GM23248 (cell line): ENCODE measurements at regions not wholly inside any gene's neighbourhood (a gene's known extent, or its start where the extent isn't known, plus 50 kb on each side); places are given as distances from the start of the nearest gene placed in this dataset.

Source experiments
- DNase-seq: peaks from one replicate; pipeline ENCODE4 v3.0.0-alpha.2; 2015
- H2AFZ ChIP-seq: fragments of 200-600 bp; sonication (generic); 2 replicates; pipeline ENCODE4 v1.6.1; 2016; ENCODE audit warnings: antibody characterized with exemption
- H3F3A ChIP-seq: fragments of 200-600 bp; sonication (generic); 2 replicates; pipeline ENCODE4 v1.6.1; 2016; ENCODE audit warnings: mild to moderate bottlenecking, antibody characterized with exemption, mixed run types; ENCODE audit not compliant: insufficient read depth
- H3K27ac ChIP-seq: fragments of 200-600 bp; sonication (generic); 2 replicates; pipeline ENCODE4 v1.5.1; 2016; ENCODE audit warnings: mild to moderate bottlenecking
- H3K27me3 ChIP-seq: fragments of 200-600 bp; sonication (generic); replicated peaks from 2 replicates; pipeline ENCODE4 v1.6.1; 2016; ENCODE audit warnings: mild to moderate bottlenecking; ENCODE audit not compliant: insufficient read depth
- H3K36me3 ChIP-seq: fragments of 200-600 bp; sonication (generic); 2 replicates; pipeline ENCODE4 v1.6.1; 2016; ENCODE audit warnings: low read depth, mild to moderate bottlenecking
- H3K4me1 ChIP-seq: fragments of 200-600 bp; sonication (generic); 2 replicates; pipeline ENCODE4 v1.6.1; 2016; ENCODE audit warnings: mild to moderate bottlenecking; ENCODE audit not compliant: insufficient read depth
- H3K4me2 ChIP-seq: fragments of 200-600 bp; sonication (generic); one replicate; pipeline ENCODE4 v1.6.1; 2016; ENCODE audit warnings: mild to moderate bottlenecking; ENCODE audit not compliant: unreplicated experiment
- H3K4me3 ChIP-seq: fragments of 200-600 bp; sonication (generic); 2 replicates; pipeline ENCODE4 v1.5.1; 2016; ENCODE audit warnings: mild to moderate bottlenecking
- H3K79me2 ChIP-seq: fragments of 200-600 bp; sonication (generic); 2 replicates; pipeline ENCODE4 v1.6.1; 2016; ENCODE audit warnings: mild to moderate bottlenecking; ENCODE audit not compliant: insufficient read depth
- H3K9ac ChIP-seq: fragments of 200-600 bp; sonication (generic); 2 replicates; pipeline ENCODE4 v1.6.1; 2016; ENCODE audit warnings: mild to moderate bottlenecking
- H3K9me2 ChIP-seq: fragments of 200-600 bp; sonication (generic); 2 replicates; pipeline ENCODE4 v1.6.1; 2016; ENCODE audit warnings: mixed run types, mild to moderate bottlenecking, moderate library complexity; ENCODE audit not compliant: insufficient read depth
- H3K9me3 ChIP-seq: fragments of 200-600 bp; sonication (generic); one replicate; pipeline ENCODE4 v1.6.1; 2017; ENCODE audit warnings: low read depth
- H4K20me1 ChIP-seq: fragments of 200-600 bp; sonication (generic); 2 replicates; pipeline ENCODE4 v1.6.0; 2016; ENCODE audit not compliant: insufficient read depth
- EZH2 ChIP-seq: fragments of 200-600 bp; sonication (generic); IDR thresholded peaks from 2 replicates; pipeline ENCODE4 v1.6.1; 2018; ENCODE audit warnings: antibody characterized with exemption, mild to moderate bottlenecking; ENCODE audit not compliant: insufficient read depth, poor library complexity, severe bottlenecking
- EZH2phosphoT487 ChIP-seq: fragments of 200-600 bp; sonication (generic); IDR thresholded peaks from 2 replicates; pipeline ENCODE4 v1.6.1; 2018; ENCODE audit warnings: antibody characterized with exemption, moderate library complexity, mild to moderate bottlenecking, low read depth; ENCODE audit not compliant: insufficient read depth
- WGBS, 2 experiments: methylation state at CpG; one replicate each; pipeline ENCODE4 v1.1.6; 2015 to 2017; ENCODE audit warnings: low lambda C conversion rate in 2 of 2, low coverage in 1 of 2; ENCODE audit errors: missing lambda C conversion rate in 2 of 2; 5-methylcytosine and 5-hydroxymethylcytosine counted together
- in situ Hi-C: fragments of 300-500 bp; cut with MboI; formaldehyde crosslinking; loops from 2 replicates; pipeline ENCODE4 v1.15.0; 2020

DNA sequence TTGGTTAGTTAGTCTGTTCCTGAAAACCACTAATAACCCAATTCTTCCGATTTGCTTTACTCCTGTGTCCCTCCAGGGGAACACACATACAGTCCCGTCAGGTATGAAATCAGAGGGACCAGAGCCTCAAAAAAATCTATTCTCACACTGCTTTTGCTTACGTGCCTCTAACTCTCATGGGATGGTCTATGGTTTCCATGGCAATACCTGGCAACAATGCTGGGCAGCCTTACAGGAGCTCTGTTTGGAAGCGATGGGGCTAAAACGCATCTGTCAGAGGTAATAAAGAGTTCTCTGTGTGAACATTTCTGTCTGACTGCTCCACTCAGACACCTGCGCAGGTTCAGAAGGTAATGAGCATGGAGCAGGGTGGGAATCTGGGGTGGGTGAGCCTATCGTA lies 376.2 kb downstream of the GXYLT1 start:
- Histone ChIP-seq H3K27ac (no peak overlapping the region), H4K20me1 (no peaks in the 10 kb centered on the region), H3K79me2 (no peaks in the 10 kb centered on the region), H2AFZ (no peak overlapping the region), H3K4me3 (no peak overlapping the region), H3K4me2 (no peak overlapping the region), H3K9me3 (no peaks in the 10 kb centered on the region), H3K36me3 (no peaks in the 10 kb centered on the region), H3K9ac (no peak overlapping the region), H3F3A (no peaks in the 10 kb centered on the region), H3K27me3 (no peaks in the 10 kb centered on the region), H3K4me1 (no peaks in the 10 kb centered on the region), H3K9me2 (no peaks in the 10 kb centered on the region)
- TF ChIP-seq EZH2phosphoT487: no peak
- DNase-seq: no peak
- in situ Hi-C loops: no loop called here
- WGBS, 2 experiments: 52 to 54% methylated on average over 7 of the region's 7 CpGs

DNA sequence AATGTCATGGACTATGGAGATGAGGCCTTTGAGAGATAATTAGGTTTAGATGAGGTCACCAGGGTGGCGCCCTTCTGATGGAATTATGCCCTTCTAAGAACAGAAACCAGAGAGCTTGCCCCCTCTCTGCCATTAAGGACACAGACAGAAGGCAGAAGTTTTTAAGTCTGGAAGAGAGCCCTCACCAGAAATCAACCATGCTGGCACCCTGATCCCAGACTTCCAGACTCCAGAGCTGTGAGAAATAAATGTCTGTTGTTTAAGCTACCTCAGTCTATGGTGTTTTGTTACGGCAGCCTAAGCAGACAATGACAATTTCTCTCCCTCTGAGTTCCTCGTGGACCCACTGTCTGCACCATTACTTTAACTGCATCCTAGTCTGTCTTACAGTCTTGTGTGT lies 382.0 kb downstream of the GXYLT1 start:
- H4K20me1 ChIP-seq: no peaks in the 10 kb centered on the region
- in situ Hi-C loops: no loop called here
- no peak for DNase-seq

DNA sequence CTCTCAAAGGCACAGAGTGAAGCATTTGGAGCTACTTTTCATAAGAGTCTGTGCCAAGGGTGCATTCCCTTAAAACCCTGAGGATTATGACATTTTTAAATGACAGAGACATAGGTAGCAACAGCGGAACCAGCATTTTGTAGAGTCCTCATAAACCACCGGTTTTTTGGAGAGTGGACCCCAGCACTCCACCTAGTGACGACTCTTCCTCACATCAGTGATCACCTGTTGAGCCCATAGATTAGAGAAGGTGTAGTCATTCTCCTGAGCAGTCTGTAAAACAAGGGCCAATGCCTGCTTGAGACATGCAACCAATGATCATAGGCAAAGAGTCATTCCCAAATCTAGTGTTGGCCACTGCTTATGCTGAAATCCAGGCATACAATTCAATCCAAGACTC lies 399.1 kb downstream of the GXYLT1 start:
- Histone ChIP-seq H3K9ac (no peak overlapping the region), H3K4me1 (no peaks in the 10 kb centered on the region), H2AFZ (no peak overlapping the region), H3K27me3 (no peaks in the 10 kb centered on the region), H3K4me2 (no peak overlapping the region), H3K4me3 (no peak overlapping the region), H4K20me1 (no peaks in the 10 kb centered on the region), H3K36me3 (no peaks in the 10 kb centered on the region), H3K9me2 (no peaks in the 10 kb centered on the region), H3K9me3 (no peaks in the 10 kb centered on the region), H3F3A (no peaks in the 10 kb centered on the region), H3K27ac (no peak overlapping the region), H3K79me2 (no peaks in the 10 kb centered on the region)
- no peak for TF ChIP-seq EZH2
- no peak for TF ChIP-seq EZH2phosphoT487
- 34 to 48% methylated on average over 3 of the region's 3 CpGs for WGBS, 2 experiments
- in situ Hi-C loops: no loop called here
- no peak for DNase-seq

More for the DNA sequence above, 382.0 kb downstream of the GXYLT1 start:
- 20 to 24% methylated on average over 3 of the region's 3 CpGs for WGBS, 2 experiments
- Histone ChIP-seq H3K4me2 (no peak overlapping the region), H3F3A (no peaks in the 10 kb centered on the region), H3K27ac (no peak overlapping the region), H3K27me3 (no peaks in the 10 kb centered on the region), H3K9ac (no peak overlapping the region), H3K79me2 (no peaks in the 10 kb centered on the region), H3K4me3 (no peak overlapping the region), H3K36me3 (no peaks in the 10 kb centered on the region), H3K9me2 (0 out of 2 replicates have a peak, but pooled peaks cover 3% of the 10 kb centered on the region), H3K9me3 (no peaks in the 10 kb centered on the region), H3K4me1 (no peaks in the 10 kb centered on the region), H2AFZ (no peak overlapping the region)
- no peak for TF ChIP-seq EZH2phosphoT487
- no peak for TF ChIP-seq EZH2

DNA sequence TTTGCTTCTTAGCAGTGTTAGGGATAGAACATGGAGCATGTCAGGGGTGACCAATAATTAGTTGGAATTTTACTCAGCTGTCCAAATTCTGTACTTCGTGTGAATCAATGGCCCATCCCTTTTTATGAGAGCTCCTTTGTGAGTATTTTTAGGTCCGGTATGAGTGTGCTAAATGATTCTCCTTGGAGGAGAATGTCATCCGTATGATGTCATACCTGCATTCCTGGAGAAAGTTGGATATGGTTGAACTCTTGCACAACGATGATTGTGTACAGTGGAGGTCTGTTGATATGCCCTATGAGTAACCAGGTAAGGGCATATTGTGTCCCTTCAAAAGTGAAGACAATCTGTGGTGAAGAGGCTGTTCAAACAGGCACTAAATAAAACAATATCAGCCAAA lies 400.8 kb downstream of the GXYLT1 start:
- TF ChIP-seq EZH2 (no peak), EZH2phosphoT487 (no peak)
- Histone ChIP-seq H2AFZ (no peak overlapping the region), H3K9me3 (no peaks in the 10 kb centered on the region), H4K20me1 (no peaks in the 10 kb centered on the region), H3K27me3 (no peaks in the 10 kb centered on the region), H3K9me2 (no peaks in the 10 kb centered on the region), H3K27ac (no peak overlapping the region), H3F3A (no peaks in the 10 kb centered on the region), H3K4me1 (no peaks in the 10 kb centered on the region), H3K4me3 (no peak overlapping the region), H3K79me2 (no peaks in the 10 kb centered on the region), H3K4me2 (no peak overlapping the region), H3K9ac (no peak overlapping the region), H3K36me3 (no peaks in the 10 kb centered on the region)
- in situ Hi-C loops: no loop called here
- DNase-seq: peak; percentile 28
- WGBS, 2 experiments: 12 to 21% methylated on average over 4 of the region's 4 CpGs

DNA sequence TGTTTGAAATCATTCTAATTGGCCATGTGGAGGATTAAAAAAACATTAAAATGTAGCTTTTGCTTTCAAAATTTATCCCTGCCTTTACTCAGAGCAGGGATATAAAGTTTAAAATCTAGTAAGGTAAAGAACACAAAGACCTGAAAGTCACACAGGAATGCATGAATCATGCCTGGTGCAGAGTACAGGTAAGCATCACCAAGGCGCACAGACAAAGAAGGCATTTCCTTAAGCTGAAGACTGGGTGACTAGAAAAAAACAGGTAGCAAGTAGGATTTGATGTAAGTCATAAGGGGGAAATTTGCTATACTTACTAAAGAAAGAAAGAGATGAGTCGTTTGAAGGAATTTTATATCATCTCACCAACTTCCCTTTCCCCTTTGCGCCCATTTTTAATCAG lies 405.6 kb downstream of the GXYLT1 start:
- Histone ChIP-seq H4K20me1 (no peaks in the 10 kb centered on the region), H3K9ac (no peak overlapping the region), H3K27ac (no peak overlapping the region), H3F3A (no peaks in the 10 kb centered on the region), H3K27me3 (no peaks in the 10 kb centered on the region), H3K4me2 (no peak overlapping the region), H3K36me3 (no peaks in the 10 kb centered on the region), H3K9me2 (no peaks in the 10 kb centered on the region), H2AFZ (no peak overlapping the region), H3K79me2 (no peaks in the 10 kb centered on the region), H3K9me3 (no peaks in the 10 kb centered on the region), H3K4me1 (no peaks in the 10 kb centered on the region), H3K4me3 (no peak overlapping the region)
- no peak for TF ChIP-seq EZH2
- TF ChIP-seq EZH2phosphoT487: no peak
- in situ Hi-C loops: no loop called here
- WGBS, 2 experiments: 62 to 65% methylated on average over 3 of the region's 3 CpGs
- DNase-seq: no peak
